Smooth muscle cell (in vitro differentiated cells): ENCODE measurements at regions not wholly inside any gene's neighbourhood (a gene's known extent, or its start where the extent isn't known, plus 50 kb on each side); places are given as distances from the start of the nearest gene placed in this dataset.

Experiments used
- DNase-seq: peaks from one replicate; lab custom pipeline; 2025; ENCODE audit not compliant: unreplicated experiment; lab: John Stamatoyannopoulos, UW
- H2AFZ ChIP-seq: fragments of 200-600 bp; sonication (generic); 2 replicates; pipeline ENCODE4 v1.6.0; 2016; ENCODE audit warnings: antibody characterized with exemption, low read depth, mild to moderate bottlenecking
- H3F3A ChIP-seq: fragments of 200-600 bp; sonication (generic); 2 replicates; pipeline ENCODE4 v1.6.0; 2017; ENCODE audit warnings: antibody characterized with exemption, low read depth
- H3K27ac ChIP-seq: fragments of 200-600 bp; sonication (generic); 2 replicates; pipeline ENCODE4 v1.5.1; 2016; ENCODE audit warnings: low read depth, mild to moderate bottlenecking
- H3K27me3 ChIP-seq: fragments of 200-600 bp; sonication (generic); 2 replicates; pipeline ENCODE4 v1.6.1; 2016; ENCODE audit warnings: low read depth, mild to moderate bottlenecking
- H3K36me3 ChIP-seq: fragments of 200-600 bp; sonication (generic); 2 replicates; pipeline ENCODE4 v1.5.1; 2016; ENCODE audit warnings: low read depth
- H3K4me1 ChIP-seq: fragments of 200-600 bp; sonication (generic); 2 replicates; pipeline ENCODE4 v1.5.1; 2016; ENCODE audit warnings: low read depth
- H3K4me2 ChIP-seq: fragments of 200-600 bp; sonication (generic); 2 replicates; pipeline ENCODE4 v1.6.0; 2016; ENCODE audit warnings: mild to moderate bottlenecking
- H3K4me3 ChIP-seq: fragments of 200-600 bp; sonication (generic); 2 replicates; pipeline ENCODE4 v1.5.1; 2016; ENCODE audit warnings: mild to moderate bottlenecking
- H3K79me2 ChIP-seq: fragments of 200-600 bp; sonication (generic); 2 replicates; pipeline ENCODE4 v1.6.0; 2016; ENCODE audit warnings: low read depth, mild to moderate bottlenecking
- H3K9ac ChIP-seq: fragments of 200-600 bp; sonication (generic); 2 replicates; pipeline ENCODE4 v1.6.0; 2016; ENCODE audit warnings: low read depth
- H3K9me3 ChIP-seq: fragments of 200-600 bp; sonication (generic); replicated peaks from 2 replicates; pipeline ENCODE4 v1.5.1; 2016; ENCODE audit warnings: low read depth
- H4K20me1 ChIP-seq: fragments of 200-600 bp; sonication (generic); 2 replicates; pipeline ENCODE4 v1.6.0; 2016; ENCODE audit warnings: low read depth
- WGBS: methylation state at CpG from one replicate; pipeline ENCODE4 v1.1.7; 2016; ENCODE audit warnings: low lambda C conversion rate; 5-methylcytosine and 5-hydroxymethylcytosine counted together
- TF ChIP-seq, protein P1 (sequence below): fragments of 200-600 bp; sonication (generic); IDR thresholded peaks from 2 replicates; pipeline ENCODE4 v1.5.1; 2017; ENCODE audit warnings: borderline replicate concordance, mild to moderate bottlenecking, antibody characterized with exemption; ENCODE audit not compliant: insufficient read depth, poor library complexity, severe bottlenecking

GRCh38 chr22:22976033-22976922 lies 88.7 kb downstream of the IGLL5 start:
- Histone ChIP-seq H2AFZ (no peak overlapping the region), H4K20me1 (no peaks in the 10 kb centered on the region), H3K36me3 (no peaks in the 10 kb centered on the region), H3K9ac (no peak overlapping the region), H3K9me3 (no peaks in the 10 kb centered on the region), H3K27ac (no peak overlapping the region), H3K4me1 (no peaks in the 10 kb centered on the region), H3F3A (no peaks in the 10 kb centered on the region), H3K27me3 (peaks cover 5% of the 10 kb centered on the region), H3K79me2 (no peaks in the 10 kb centered on the region), H3K4me3 (no peak overlapping the region), H3K4me2 (no peak overlapping the region)
- TF ChIP-seq, protein P1, sequence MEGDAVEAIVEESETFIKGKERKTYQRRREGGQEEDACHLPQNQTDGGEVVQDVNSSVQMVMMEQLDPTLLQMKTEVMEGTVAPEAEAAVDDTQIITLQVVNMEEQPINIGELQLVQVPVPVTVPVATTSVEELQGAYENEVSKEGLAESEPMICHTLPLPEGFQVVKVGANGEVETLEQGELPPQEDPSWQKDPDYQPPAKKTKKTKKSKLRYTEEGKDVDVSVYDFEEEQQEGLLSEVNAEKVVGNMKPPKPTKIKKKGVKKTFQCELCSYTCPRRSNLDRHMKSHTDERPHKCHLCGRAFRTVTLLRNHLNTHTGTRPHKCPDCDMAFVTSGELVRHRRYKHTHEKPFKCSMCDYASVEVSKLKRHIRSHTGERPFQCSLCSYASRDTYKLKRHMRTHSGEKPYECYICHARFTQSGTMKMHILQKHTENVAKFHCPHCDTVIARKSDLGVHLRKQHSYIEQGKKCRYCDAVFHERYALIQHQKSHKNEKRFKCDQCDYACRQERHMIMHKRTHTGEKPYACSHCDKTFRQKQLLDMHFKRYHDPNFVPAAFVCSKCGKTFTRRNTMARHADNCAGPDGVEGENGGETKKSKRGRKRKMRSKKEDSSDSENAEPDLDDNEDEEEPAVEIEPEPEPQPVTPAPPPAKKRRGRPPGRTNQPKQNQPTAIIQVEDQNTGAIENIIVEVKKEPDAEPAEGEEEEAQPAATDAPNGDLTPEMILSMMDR, result no peak
- 79% methylated on average over 9 of the region's 9 CpGs for WGBS
- no peak for DNase-seq

GRCh38 chr22:22977479-22978200 lies 90.0 kb downstream of the IGLL5 start:
- H3K27ac ChIP-seq, result no peak overlapping the region
- no peak for DNase-seq

DNA sequence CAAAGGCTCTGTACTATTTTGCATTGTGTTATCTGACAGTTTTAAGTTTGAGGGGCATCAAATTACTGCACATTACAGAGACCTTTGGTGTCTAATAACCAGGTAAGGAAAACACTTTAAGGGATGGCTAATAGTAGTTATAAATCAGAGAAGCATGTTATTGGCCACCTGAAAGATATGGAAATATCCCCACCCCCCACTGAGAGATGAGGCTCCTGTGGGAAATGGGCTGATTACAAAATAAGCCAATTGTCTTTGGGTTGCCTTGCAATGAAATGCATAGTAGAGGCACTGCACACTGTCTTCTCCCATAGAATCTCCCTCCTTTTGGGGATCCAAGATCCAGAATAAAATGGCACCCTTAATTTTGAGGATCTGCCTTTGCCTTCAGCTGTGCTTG lies 91.0 kb downstream of the IGLL5 start:
- no peak overlapping the region for H3K9ac ChIP-seq
- no peaks in the 10 kb centered on the region for H3K9me3 ChIP-seq
- no peak overlapping the region for H2AFZ ChIP-seq
- H3K27me3 ChIP-seq, result peaks cover 3% of the 10 kb centered on the region
- no peaks in the 10 kb centered on the region for H4K20me1 ChIP-seq
- no peak overlapping the region for H3K4me3 ChIP-seq
- H3F3A ChIP-seq, result no peaks in the 10 kb centered on the region
- TF ChIP-seq, protein P1, result no peak
- H3K4me1 ChIP-seq, result no peaks in the 10 kb centered on the region
- no peak overlapping the region for H3K27ac ChIP-seq
- no peaks in the 10 kb centered on the region for H3K79me2 ChIP-seq
- DNase-seq, result no peak
- H3K4me2 ChIP-seq, result no peak overlapping the region
- H3K36me3 ChIP-seq, result no peaks in the 10 kb centered on the region

More at GRCh38 chr22:22977479-22978200, 90.0 kb downstream of the IGLL5 start:
- Histone ChIP-seq H3K4me1 (no peaks in the 10 kb centered on the region), H2AFZ (no peak overlapping the region), H3K9me3 (no peaks in the 10 kb centered on the region), H3K9ac (no peak overlapping the region), H3F3A (no peaks in the 10 kb centered on the region), H3K79me2 (no peaks in the 10 kb centered on the region), H3K27me3 (peaks cover 4% of the 10 kb centered on the region), H3K4me2 (no peak overlapping the region), H4K20me1 (no peaks in the 10 kb centered on the region), H3K4me3 (no peak overlapping the region), H3K36me3 (no peaks in the 10 kb centered on the region)
- 64% methylated on average over 2 of the region's 2 CpGs for WGBS
- TF ChIP-seq, protein P1, result no peak
